ENCODE measurements at regions not wholly inside any gene's neighbourhood (a gene's known extent, or its start where the extent isn't known, plus 50 kb on each side); places are given as distances from the start of the nearest gene placed in this dataset.

GRCh38 chr2:139946690-139947089 lies 1166.5 kb upstream of the NXPH2 start:
- peak; percentile 54 for TF ChIP-seq CTCF (IDR thresholded peaks at IDR 0.05)

GRCh38 chr2:139940686-139941085 lies 1160.5 kb upstream of the NXPH2 start:
- TF ChIP-seq CTCF (IDR thresholded peaks at IDR 0.05), result no peak

- TF ChIP-seq CTCF (IDR thresholded peaks at IDR 0.05), result no peak
Observed at GRCh38 chr2:139925903-139926302, 1145.7 kb upstream of the NXPH2 start.

- no peak for TF ChIP-seq CTCF (IDR thresholded peaks at IDR 0.05)
Observed at GRCh38 chr2:139924070-139924469, 1143.9 kb upstream of the NXPH2 start.

GRCh38 chr2:139918982-139919381 lies 1138.8 kb upstream of the NXPH2 start:
- TF ChIP-seq CTCF (IDR thresholded peaks at IDR 0.05), result no peak

GRCh38 chr2:139917690-139918384 lies 1137.6 kb upstream of the NXPH2 start:
- TF ChIP-seq CTCF (IDR thresholded peaks at IDR 0.05), result no peak

GRCh38 chr2:139916822-139917221 lies 1136.6 kb upstream of the NXPH2 start:
- TF ChIP-seq CTCF (IDR thresholded peaks at IDR 0.05), result no peak

- TF ChIP-seq CTCF (IDR thresholded peaks at IDR 0.05), result no peak
Observed at GRCh38 chr2:139911160-139911559, 1131.0 kb upstream of the NXPH2 start.
